HG02798 (cell line): ENCODE measurements at regions not wholly inside any gene's neighbourhood (a gene's known extent, or its start where the extent isn't known, plus 50 kb on each side); places are given as distances from the start of the nearest gene placed in this dataset.

Experiments
- ATAC-seq: cut with Tn5 transposase; IDR thresholded peaks from one replicate; pipeline ENCODE4 v1.9.1; 2021; ENCODE audit warnings: mild to moderate bottlenecking; ENCODE audit not compliant: unreplicated experiment, poor library complexity

DNA sequence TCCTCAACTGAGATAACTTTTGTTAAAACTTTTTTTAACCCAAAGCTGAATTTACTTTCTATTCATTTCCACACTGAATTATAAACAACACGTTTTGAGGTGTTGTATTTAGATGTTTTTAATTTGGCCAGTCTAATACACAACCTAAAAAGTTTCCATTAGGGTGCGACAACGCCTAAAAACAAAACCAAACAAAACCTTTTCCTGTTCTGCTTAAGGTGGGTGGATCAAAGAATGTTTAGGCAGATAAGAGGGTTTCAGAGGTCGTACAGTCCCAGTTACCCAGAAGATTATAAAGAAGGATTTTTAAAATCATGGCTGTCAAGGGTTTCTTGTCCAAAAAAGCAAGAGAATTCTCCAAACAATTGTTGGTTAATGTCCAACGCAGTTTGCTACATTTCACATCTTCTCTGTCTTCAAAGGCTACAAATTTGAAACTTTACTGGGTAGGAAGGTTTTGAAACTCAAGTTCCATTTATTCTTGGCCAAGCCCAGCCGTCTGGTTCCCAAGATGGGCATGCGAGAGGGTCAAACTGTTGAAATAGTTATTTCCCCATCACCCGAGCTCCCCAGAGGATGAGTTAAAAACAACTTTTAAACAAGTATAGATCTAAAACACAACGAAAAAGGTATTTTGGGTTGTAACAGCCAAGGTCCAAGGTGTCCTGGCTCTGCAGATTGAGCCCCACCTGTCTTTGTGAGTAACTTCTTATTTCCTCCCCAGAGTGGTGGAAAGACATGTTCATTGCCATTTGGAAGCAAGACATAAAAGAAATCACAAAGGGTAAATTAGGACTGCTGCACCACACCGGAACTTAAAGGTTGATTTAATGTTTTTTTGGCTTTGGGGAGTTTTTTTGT, 122.8 kb upstream of the MAP3K1 start:
- ATAC-seq, result no peak

DNA sequence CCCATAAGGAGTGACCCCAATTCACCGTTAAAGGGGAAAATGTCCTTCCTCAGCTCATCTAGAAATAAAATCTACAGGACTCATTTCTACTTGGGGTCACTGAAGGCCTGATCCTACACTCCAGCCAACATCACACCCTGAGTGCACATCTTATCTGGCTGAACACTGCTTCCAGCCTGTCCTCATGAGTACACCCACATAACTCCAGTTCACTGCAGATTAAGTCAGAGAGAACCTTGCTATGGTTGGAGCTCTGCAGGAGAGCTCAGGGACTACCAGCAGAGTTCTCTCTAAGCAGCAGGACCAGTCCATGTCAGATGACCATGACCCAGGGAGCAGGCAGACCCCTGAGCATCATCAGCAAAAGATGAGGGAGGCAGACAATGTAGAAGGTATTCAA, 126.9 kb upstream of the MAP3K1 start:
- ATAC-seq, result no peak

DNA sequence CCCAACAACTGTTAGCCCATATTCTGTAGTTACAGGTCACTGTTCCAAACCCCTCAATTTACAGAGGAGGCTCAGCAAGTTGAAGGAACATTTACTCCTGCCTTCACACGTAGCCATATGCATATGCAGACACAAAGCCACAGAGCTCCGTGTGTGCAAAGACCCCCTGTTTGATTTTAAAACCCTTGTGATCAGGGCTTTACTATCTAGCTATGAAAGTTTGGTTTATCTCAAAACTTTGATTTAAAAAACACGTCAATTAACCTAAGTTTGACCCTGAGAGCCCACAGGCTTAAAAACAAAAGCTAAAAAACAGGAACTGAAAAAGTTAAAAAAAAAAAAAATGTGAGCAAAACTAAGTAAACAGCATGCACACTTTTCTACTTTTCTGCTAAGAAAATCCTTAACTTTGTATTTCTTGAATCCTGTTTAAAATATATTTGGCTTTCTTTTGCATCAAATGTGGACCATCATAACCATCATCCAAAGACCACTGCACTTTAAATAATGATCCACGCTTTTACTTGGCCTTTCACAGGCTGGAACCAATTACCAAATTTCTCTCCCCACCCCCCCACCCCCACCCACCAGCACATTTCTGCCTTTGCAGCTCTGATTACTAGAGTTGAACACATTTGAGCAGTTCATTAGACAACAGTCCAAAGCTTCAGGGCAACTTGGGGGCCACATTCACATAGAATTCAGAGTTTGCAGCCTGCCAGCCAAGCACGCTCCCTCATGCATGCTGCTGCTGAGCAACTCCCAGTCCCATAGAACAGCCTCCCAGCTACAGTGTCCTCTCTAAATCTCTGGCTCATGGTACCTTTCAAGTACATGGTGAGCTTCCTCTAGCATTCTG, 128.8 kb upstream of the MAP3K1 start:
- ATAC-seq, result peak; percentile 76

DNA sequence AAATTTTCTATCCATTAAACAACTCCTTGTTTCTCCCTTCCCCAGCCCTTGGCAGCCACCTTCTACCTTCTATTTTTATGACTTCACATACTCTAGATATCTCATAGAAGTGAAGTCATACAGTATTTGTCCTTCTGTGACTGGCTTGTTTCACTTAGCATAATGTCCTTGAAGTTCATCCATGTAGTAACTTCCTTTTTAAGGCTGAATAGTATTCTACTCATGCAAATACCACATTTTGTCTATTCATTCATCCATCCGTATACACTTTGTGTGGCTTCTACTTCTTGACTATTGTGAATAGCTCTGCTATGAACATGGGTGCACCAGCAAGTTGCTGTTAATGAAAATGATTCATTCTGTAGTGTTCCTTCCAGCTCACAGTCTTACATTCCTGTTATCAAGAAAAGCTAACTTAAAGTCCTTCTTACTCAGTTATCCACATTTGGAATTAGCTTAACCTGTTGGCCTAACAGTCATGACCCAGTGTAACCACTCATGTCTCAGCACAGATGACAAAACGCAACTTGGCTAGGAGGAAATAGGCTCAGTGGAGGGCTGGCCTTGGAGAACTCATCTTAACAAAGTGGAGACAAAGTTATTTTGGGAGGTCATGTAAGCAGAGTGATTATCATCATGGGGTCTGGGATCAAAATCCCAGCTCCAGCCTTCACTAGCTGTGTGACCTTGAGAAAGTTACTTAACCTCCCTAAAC, 129.7 kb upstream of the MAP3K1 start:
- ATAC-seq, result no peak

DNA sequence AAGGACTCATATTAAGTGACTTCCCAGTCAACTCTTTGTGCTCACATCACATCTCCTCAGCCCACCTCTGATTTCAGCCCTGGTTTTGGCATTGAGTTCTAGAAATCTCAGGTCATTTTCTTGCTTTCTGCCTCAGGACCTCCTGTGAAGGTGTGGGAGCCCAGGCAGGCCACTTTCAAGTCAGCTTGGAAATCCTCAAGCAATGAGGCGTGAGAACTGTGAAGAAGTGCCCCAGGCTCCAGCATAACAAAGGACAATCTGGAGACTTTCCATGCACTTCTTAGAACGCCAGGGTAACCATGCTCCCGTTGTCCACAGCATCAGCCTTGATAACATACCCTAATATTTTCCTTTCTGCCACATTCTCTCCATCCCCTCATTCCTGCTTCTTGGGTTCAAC, 131.2 kb upstream of the MAP3K1 start:
- ATAC-seq, result no peak

DNA sequence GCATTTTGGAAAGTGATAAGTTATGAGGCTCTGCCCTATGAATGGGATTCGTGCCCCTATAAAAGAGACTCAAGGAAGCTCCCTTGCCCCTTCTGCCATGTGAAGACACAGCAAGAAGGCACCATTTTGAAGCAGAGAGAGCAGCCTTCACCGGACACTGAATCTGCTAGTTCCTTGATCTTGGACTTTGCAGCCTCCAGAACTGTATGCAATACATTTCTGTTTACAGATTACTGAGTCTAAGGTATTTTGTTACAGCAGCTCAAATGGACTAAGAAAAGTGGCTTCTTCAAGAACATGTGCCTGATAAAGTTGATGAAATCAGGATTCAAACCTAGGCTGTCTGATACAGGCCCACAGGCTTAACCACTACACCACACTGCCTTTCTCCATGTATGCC, 131.6 kb upstream of the MAP3K1 start:
- ATAC-seq, result no peak

DNA sequence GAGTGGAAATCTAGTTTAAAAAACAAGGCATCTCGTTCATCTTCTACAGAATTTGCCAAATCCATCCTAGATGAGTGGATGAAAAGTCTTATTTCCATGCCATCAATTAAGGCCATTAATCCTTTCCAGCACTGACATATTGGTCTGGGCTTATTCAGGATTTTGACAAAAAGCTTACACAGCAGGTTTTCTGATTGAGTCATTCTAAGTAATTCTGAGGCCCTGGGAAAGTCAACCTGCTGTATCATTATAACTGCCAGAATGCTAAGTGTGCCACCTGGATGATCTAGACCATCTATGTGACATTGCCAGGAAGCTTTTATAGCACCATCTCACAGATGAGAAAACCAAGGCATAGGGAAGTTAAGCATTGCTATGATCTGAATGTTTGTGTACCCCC, 132.1 kb upstream of the MAP3K1 start:
- ATAC-seq, result no peak

DNA sequence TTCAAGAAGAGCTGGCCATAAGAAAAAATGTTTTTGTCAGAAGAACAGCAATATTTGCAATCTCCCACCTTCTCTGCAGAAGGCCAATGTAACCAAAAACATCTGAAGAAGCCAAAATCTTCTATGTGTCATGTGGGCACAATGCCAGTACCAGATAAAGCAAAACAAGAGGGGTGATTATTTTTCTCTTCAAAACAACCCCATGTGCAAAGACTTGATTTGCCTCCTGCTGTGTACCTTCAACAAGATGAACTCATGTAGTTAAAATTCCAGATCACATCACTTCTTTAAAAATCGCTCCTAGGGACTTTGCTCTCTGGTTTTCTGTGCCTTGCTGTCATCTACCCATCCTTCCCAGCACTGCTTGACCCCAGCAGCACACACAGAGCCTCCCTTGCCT, 134.0 kb upstream of the MAP3K1 start:
- no peak for ATAC-seq

DNA sequence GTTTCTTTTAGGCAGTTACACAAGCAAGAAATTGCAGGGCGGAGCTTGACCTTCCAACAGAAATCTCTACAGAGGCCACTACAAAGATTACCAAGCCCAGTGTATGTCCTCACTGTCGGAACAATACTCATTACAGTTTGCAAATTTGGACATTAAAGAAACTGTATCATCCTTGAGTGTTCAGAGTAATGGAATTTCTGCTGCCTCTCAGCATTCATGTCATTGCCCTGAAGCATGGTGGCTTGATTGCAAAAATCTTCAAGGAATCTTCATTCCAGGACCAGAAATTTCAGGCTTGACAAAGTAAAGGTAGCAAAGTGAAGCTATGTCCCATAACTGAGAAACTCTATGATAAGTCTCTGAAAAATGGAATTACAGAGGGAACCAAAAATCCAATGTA, 134.6 kb upstream of the MAP3K1 start:
- ATAC-seq, result no peak

DNA sequence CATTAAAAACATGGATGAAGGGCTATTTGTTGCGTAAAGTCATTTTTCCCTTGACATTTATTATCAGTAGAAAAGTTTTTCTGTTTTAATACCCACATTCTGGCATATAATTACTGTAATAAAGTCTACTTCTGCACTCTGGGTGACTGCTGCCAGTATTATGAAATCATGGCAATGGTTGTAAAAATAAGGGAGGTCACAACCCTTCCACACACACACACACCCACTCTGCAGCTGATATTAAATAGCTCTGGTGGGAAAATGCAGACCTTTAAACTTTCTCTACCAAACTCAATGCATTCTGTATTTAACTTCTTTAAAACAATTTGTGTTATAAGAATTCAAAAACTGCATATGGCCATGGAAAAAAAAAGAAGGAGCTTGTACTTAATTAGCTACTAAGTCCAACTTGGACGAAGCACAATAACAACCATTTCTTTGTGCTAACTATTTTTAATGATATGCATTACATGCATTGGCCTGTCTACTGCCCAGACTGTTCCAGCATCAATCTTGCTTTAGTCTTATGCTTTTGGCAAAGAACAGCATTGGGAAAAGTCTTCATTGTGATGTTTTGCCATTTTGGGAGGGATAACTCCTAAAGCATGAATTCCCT, 137.6 kb upstream of the MAP3K1 start:
- ATAC-seq, result no peak

DNA sequence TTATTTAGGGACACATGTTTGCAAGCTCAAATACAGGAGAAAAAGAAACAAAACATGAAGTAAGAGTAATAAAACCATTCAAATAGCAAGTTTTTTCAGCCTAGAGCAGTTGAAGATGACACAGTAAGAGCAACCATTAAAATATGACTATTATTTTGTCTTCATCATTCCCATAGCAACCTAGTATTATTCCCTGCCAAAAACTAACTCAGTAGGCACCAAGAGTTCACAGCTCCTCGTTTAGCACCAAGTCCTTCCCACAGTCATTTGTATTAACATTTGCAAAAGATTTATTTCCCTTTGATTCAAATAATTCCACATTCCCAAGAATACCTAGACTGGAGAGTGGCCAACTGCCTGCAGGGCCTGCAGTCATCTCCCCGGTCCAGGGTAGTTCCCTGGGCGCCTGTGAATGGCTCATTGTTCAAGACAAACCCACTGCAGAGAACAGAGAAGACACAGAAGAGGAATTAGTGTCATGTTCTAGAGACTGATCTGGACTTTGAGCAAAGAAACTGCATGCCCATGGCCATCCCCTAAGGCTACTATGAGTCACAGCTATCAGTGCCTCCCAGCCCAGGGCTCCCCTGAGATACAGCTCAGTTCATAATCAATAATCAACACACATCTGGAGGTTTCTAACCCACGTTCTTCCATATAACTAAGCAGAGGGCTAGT, 139.1 kb upstream of the MAP3K1 start:
- ATAC-seq, result peak; percentile 70

DNA sequence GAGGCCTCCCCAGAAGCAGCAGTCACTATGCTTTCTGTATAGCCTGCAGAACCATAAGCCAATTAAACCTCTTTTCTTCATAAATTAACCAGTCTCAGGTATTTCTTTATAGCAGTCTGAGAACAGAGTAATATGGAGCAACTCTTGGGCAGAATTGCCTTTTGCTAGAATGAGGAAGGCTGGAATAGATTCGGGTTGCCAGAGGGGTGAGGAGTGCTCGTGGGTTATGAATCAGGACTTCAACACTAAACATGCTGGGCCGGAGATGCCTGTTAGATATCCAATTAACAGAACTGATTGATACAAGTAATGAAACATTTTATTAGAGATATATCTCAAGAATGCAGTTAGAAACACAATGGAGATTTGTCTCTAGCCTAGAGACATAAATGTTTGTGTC, 140.9 kb upstream of the MAP3K1 start:
- ATAC-seq, result no peak

DNA sequence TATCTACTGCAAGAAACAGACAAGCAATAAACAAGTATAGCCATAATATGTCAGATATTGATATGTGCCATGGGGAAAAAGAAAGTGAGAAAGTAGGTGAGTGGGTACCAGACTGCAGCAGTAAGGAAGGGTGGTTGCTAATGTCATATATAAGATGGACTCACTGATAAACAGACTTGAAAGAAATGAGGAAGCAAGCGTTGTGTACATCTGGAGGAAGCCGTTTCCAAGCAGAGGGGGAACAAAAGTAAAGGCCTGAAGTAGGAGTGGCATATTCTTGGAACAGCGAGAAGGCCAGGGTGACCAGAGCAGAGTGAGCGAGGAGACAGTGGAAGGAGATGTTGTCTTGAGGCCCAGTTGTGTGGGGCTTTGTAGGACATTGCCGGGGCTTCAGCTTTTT, 142.2 kb upstream of the MAP3K1 start:
- ATAC-seq, result no peak

DNA sequence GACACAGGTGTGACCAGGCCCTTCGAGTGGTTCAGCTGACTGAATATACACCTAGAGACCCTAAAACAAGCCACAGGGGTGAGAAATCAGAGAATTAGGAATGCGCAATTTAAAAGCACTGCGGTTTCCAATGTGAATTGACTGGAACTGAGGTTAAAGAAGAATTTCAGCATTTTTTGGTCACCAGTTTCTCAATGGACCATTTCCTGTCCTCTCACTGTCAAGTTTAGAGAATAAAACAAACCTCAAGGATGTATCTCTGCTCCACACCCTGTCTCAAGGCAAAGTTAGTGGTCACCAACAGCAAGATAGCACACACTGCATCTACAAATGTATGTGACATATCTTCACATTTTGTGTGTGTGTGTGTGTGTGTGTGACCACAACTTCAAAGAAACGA, 143.8 kb upstream of the MAP3K1 start:
- no peak for ATAC-seq

DNA sequence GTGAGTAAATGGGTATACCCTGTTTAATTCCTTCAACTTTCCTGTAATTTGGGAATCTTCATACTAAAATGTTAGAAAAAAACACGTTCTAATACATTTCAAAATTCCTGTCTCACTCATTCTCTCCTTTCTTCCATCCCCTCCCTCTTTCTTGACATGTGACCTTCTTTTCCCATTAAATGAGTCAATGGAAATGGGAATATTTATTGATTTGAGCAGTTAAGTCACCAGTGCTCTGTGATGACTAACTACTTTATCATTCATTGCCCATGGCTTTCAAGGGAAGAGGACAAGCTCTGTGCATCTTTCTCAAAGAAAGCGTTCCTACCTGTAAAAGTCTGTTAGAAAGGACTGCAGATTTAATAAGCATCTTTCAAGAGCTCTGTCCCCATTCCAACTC, 144.4 kb upstream of the MAP3K1 start:
- no peak for ATAC-seq

DNA sequence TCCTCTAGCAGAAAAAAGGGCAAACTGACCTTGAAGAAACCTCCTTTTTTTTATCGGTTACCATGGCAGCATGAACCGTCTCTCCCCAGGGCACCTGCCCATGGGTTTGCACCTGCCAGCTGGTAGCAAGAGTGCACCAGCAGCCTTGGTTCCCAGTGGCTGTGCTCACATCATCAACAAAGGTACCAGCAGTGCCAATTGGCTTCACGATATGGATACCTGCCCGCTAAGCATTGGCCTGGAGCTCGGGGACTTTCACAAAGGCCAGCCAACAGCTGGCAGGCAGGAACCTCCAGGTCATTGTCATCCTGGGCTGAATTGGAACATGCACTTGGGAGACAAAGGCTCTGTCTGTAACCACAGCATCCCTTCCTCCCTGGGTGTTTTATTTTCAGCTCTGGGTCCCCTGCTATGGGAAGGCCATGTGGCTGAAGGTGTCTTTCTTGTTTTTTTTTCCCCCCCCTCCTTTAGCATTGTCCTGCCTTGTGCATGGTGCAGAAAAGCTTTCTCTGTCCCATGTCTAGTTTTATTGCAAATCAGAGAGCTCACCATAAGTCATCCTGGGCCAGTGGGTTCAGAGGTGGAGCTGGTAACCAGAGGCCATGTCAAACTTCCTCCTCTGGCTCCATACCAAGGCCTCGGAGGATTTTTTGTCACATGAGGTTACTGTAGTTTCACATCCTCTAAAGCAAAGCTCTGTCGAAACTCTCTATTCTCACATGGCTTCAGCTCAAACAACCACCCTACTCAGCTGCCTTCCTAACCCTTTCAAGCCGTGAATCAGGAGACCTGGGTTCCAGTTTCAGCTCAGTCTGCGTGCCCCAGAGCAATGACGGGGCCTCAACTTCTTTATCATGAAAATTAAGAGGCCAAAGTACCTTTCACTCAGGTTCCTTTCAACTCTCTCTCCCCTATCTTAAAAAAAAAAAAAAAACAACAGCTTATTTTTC, 145.5 kb upstream of the MAP3K1 start:
- peak; percentile 99 for ATAC-seq

DNA sequence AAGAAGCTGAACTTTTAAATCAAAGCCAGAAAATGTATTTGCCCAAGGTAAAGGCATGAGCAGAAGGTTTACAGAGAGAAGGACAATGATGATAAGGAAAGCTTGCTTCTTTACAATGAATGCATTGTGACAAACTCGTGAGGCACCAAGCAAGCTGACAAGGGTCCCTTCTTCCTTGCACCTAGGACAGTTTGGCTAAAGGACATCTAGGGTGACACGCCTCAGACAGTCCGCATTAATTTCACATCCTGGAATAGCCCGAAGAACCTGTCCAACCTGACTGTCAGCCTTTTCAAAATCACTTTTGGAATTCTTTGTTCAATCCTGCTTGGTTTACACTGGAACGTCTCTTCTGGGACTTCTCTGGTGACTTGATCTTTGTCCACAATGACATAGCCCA, 146.4 kb upstream of the MAP3K1 start:
- ATAC-seq, result no peak

DNA sequence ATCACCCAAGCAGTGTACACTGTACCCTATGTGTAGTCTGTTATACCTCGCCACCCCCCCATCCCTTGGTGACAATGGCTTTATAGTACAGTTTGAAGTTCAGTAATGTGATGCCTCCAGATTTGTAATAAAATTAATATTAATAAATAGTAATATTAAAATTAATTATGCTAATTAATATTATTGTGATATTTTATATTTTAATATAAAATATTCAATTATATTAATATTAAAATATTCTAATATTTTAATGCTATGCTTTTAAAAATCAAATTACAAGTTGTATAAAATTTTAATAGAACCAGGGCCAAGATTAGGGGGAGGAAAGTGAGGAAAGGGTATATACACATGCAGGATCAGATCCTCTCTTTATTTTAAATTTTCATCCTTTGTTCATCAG, 147.7 kb upstream of the MAP3K1 start:
- no peak for ATAC-seq

DNA sequence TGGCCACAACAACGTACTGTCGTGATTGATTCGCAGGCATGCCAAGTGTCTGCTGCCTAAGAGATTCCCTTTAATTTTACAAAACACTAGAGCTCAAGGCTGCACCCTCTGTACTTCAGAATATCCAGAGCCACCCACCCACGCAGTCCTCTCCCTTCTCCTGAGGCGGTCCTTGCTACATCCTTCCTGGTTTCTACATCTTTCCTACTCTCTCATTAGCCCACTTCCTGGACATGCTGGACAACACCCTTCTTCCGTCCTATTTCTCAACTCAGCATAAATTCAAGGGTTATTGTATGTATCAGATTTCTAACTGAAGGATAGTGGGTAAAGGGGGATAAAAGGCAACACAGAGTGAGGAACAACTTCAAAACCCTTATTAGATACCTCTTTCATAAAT, 148.4 kb upstream of the MAP3K1 start:
- ATAC-seq, result no peak
